ENCODE measurements at regions not wholly inside any gene's neighbourhood (a gene's known extent, or its start where the extent isn't known, plus 50 kb on each side); places are given as distances from the start of the nearest gene placed in this dataset.

- ATAC-seq, result no peak
Observed at GRCh38 chr4:110268790-110269189, 70.4 kb upstream of the ELOVL6 start.

DNA sequence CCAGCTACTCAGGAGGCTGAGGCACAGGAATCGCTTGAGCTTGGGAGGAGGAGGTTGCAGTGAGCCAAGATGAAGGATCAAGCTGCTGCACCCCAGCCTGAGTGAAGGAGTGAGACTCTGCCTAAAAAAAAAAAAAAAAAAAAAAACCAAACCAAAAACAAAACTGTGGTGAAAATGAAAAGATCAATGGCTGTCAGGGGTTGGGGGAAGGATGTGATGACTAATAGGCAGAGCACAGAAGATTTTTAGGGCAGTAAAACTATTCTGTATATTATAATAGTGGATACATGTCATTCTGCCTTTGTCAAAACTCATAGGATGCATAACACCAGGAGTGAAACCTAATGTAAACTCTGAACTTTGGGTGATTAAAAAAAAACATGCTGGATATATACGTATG lies 69.9 kb upstream of the ELOVL6 start:
- no peak overlapping the region for H3K4me3 ChIP-seq
- no peaks in the 10 kb centered on the region for H3K36me3 ChIP-seq
- H3K4me1 ChIP-seq, result no peaks in the 10 kb centered on the region
- DNase-seq, result no peak
- intact Hi-C loops (cut with DNase I), result no loop called here
- H3K9me3 ChIP-seq, result no peaks in the 10 kb centered on the region
- H3K27ac ChIP-seq, result no peak overlapping the region
- TF ChIP-seq CTCF (IDR thresholded peaks at IDR 0.05), result no peak
- ATAC-seq, result no peak
- H3K27me3 ChIP-seq, result no peaks in the 10 kb centered on the region

More at GRCh38 chr4:110268790-110269189, 70.4 kb upstream of the ELOVL6 start:
- no peaks in the 10 kb centered on the region for H3K4me1 ChIP-seq
- DNase-seq, result no peak
- no peaks in the 10 kb centered on the region for H3K36me3 ChIP-seq
- no peaks in the 10 kb centered on the region for H3K27me3 ChIP-seq
- H3K9me3 ChIP-seq, result no peaks in the 10 kb centered on the region
- no peak overlapping the region for H3K4me3 ChIP-seq
- TF ChIP-seq CTCF (IDR thresholded peaks at IDR 0.05), result no peak
- no peak overlapping the region for H3K27ac ChIP-seq
- intact Hi-C loops (cut with DNase I), result no loop called here

- no peak for DNase-seq
- intact Hi-C loops (cut with DNase I), result no loop called here
- no peak for TF ChIP-seq CTCF (IDR thresholded peaks at IDR 0.05)
- Histone ChIP-seq H3K27ac (no peak overlapping the region), H3K4me3 (no peak overlapping the region), H3K9me3 (no peaks in the 10 kb centered on the region), H3K36me3 (no peaks in the 10 kb centered on the region), H3K4me1 (no peaks in the 10 kb centered on the region), H3K27me3 (no peaks in the 10 kb centered on the region)
- ATAC-seq, result no peak
Observed at GRCh38 chr4:110266136-110266535, 67.7 kb upstream of the ELOVL6 start.

DNA sequence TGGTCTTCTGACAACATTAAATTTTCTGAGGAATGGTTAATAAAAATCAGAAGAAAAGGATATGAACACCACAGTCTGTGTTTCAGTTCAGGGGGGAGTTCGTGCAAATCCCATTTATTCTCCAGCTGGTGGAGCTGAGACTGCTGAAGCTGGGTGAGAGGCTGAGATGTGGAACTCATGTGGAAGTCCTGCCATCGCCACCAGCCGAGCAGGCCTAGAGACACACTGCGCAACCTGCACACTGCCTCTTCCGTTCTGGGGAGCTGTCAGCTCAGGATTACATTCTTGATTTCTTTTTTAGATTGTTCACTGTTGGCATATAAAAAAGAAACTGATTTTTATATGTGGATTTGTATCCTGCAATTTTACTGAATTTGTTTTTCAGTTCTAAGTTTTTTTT lies 66.6 kb upstream of the ELOVL6 start:
- H3K27ac ChIP-seq, result no peak overlapping the region
- no peak for ATAC-seq
- intact Hi-C loops (cut with DNase I), result no loop called here
- H3K4me3 ChIP-seq, result no peak overlapping the region
- no peaks in the 10 kb centered on the region for H3K36me3 ChIP-seq
- no peaks in the 10 kb centered on the region for H3K27me3 ChIP-seq
- DNase-seq, result no peak
- H3K4me1 ChIP-seq, result no peaks in the 10 kb centered on the region
- H3K9me3 ChIP-seq, result no peaks in the 10 kb centered on the region
- no peak for TF ChIP-seq CTCF (IDR thresholded peaks at IDR 0.05)

- no peak for ATAC-seq
- Histone ChIP-seq H3K36me3 (no peaks in the 10 kb centered on the region), H3K27ac (no peak overlapping the region), H3K9me3 (no peaks in the 10 kb centered on the region), H3K27me3 (no peaks in the 10 kb centered on the region), H3K4me3 (no peak overlapping the region), H3K4me1 (no peaks in the 10 kb centered on the region)
- no peak for TF ChIP-seq CTCF (IDR thresholded peaks at IDR 0.05)
- no peak for DNase-seq
- intact Hi-C loops (cut with DNase I), result no loop called here
Observed at GRCh38 chr4:110260299-110260698, 61.9 kb upstream of the ELOVL6 start.
